ENCODE measurements at regions not wholly inside any gene's neighbourhood (a gene's known extent, or its start where the extent isn't known, plus 50 kb on each side); places are given as distances from the start of the nearest gene placed in this dataset.
"Not testable (repeated sequence)": the region's sequence is repeated elsewhere in the genome, so short reads cannot be mapped to it uniquely, and the experiment has no call there.

DNA sequence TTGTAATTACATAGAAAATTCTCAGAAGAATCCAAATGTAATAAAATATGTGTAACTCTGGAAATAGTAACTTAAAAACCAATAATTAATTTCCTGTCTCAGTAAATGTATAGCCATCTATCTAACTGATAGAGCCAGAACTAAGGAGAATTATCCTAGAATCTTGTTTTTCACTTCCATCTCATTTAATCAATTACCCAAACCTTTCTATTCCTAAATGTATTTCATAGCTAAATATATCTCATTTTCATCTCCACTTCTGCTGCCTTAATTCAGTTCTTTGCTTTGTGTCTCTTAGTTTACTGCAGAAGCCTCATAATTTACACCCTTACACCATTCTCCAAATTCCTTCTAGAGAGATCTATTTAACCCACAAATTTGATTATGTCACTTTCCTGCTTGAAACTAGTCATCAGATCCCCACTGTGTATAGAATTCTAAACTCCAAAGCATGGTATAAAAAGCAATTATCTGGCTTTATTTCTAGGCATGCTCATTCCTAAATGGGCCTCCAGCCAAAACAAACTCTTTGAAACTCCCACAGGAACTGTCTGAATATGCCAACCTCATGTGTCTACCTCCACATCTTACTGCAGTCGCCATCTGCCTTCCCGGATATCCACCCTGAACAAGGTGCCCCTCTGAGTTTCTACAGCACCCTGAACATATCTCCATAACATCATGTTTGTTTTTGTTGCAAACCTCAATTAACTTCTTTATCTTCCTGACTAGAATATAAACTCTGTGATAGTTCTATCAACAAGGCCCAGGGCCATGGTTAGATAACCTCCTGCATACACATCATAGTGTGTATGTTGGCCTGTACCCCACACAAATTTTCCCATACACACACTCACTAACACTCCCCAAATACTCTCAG lies 70.5 kb upstream of the ADTRP start:
- DNase-seq (ENCODE audit: low read depth in 2 of 2): peak; percentile 64 to 82

DNA sequence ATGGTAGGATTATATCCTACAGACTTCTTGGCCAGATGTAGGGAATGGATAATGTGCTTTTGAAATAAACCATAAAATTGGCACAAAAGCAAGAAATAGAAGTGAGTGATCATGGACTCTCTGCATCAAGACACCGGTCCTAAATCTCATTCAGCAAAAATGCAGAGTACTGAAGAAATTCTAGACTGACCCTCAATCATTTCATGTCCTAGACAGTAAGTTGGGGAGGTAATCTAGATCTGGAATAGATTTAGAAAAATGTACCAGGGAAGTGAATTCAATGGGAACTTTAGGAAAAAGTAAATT lies 69.7 kb upstream of the ADTRP start:
- DNase-seq (ENCODE audit: low read depth in 2 of 2): no peak

DNA sequence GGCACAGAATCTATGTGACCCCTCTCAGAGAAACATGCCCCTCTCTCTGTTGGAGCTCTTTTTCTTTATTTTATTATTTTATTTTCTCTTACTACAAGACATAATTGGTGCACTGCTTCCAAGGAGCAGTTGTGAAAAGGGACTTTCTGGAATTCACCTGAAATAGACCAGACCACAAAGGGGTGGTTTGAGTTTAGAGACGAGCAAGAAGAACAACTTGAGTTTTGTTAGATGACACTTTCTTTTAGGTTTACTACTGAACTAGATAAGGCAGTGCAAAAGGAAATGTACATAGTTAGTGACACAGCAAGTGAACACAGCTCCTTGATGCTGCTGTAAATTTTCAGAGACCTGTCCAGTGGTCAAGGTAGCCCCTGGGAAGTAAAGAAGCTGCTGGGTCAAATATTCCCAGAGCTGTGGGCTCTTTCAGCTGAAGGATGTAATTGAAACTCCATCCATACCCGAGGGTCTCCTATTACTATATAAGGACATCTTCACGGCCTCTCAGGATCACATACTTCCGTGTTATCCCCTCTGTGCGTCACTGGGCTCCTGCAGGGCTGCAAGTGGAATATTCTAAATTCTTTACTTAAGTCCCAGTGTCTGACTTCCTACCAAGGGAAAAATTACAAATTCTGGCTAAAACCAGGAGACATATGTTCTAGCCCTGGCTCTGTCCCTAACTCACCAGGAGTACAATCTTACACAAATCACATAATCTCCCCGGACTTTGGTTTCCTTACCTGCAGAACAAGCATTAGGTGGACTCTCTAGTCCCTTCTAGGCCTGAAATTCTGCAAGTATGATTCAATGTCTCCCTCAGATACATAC lies 69.1 kb upstream of the ADTRP start:
- DNase-seq (ENCODE audit: low read depth in 2 of 2): no peak

DNA sequence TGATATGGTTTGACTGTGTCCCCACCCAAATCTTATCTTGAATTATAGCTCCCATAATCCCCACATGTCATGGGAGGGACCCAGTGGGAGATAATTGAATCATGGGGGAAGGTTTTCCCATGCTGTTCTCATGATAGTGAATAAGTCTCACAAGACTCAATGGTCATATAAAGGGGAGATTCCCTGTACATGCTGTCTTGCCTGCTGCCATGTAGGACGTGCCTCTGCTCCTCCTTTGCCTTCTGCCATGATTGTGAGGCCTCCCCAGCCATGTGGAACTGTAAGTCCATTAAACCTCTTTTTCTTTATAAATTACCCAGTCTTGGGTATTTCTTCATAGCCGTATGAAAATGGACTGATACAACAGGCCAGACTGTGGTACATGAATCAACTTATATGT lies 68.5 kb upstream of the ADTRP start:
- DNase-seq (ENCODE audit: low read depth in 2 of 2): not testable (repeated sequence)

DNA sequence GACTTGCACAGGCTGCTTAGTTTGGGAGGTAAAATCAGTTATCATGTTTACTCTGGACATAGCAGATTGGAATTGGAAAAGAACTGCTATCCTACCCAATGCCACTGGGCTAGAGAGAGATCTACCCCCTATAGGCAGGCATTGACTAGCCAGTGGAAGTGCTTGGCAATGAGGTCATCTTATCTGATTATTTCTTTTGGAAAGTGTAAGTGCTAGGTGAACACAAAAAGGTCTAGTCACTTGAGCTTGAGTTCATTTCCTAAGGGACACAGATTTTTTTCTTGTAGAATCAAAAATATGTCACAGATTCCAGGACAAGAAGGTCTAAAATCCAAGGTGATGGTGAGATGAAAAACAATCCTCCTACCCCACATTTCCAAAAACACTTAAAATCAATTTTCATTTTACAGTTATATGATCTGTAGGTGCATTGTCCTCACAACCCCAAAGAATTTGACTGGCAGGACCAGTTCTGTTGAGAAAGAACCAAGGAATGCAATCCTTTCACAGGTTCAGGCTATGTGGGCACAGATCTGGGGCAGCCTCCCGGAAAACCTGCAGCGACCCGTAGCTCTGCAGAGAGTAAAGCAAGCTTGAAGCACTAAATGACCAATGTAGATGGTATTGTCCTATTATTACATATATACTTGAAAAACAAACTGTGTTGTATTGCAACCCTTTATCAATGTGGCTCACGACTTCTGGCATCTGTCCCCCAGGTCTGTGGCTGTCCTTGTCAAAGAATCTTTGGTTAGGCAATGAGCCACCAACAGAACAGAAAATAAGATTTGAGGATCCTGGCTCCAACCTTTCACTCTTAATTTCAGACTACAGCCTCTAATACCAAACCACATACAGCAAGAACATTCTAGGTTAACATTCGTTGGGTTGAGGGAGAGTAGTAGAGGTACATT lies 67.3 kb upstream of the ADTRP start:
- DNase-seq (ENCODE audit: low read depth in 2 of 2): no peak

DNA sequence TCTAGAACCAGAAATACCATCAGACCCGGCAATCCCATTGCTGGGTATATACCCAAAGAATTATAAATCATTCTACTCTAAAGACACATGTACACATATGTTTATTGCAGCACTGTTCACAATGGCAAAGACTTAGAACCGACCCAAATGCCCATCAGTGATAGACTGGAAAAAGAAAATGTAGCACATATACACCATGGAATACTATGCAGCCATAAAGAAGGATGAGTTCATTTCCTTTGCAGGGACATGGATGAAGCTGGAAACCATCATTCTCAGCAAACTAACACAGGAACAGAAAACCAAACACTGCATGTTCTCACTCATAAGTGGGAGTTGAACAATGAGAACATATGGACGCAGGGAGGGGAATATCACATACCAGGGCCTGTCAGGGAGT lies 64.2 kb upstream of the ADTRP start:
- DNase-seq (ENCODE audit: low read depth in 2 of 2): not testable (repeated sequence)

DNA sequence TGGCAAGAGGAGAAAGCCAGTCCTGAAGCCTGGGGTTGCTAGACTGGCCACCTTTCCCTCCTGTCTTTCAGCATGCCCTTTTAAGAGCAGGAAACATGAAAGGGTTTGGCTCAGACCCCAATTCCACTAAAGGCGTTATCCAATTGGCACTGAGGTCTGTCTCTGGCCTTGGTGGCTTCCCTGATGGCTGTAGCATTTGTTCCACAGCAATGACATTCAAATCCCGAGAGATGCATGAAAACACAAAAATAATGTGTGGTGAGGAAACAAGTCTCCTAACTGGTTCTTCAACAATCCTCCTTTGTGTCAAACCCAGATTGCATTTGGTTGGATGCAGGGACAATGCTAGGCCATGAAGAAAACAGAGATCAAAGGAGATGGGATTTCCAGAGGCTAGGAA lies 56.5 kb upstream of the ADTRP start:
- DNase-seq (ENCODE audit: low read depth in 2 of 2): no peak

DNA sequence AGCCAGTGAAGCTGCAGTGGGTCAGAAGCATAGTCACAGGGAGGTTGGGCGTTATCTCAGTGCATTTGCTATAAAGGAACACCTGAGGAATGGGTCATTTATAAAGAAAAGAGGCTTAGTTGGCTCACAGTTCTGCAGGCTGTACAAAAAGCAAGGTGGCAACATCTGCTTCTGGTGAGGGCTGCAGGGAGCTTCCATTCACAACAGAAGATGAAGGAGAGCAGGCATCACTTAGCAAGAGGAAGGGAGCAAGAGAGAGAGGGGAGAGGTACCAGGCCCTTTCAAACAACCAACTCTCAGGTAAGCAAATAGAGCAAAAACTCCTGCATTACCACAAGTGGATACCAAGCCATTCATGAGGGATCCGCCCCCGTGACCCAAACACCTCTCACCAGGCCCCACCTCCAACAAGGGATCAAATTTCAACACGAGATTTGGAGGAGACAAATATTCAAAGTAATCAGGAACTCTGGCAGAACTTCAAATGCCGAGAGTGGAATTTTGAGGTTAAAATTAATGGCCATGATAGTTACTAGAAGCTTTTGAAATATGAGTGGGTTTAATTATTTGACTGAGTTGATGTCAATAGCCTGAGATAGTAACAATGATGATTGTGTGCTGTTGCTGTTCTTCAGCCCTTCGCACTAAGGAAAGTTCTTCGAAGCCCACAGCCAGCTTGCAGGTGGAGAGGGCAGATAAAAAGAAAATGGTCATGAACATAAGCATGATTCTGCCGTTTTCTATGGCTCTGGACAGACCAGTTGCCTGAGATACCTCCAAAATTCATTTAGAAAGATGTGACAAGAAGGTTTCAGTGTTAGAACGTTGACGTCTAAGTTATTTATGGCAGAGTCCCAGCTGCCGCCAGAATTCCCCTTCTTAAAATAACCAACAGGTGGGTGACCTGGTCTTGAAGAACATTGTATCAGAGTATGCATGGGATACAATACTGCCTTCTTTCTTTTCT lies 55.3 kb upstream of the ADTRP start:
- DNase-seq (ENCODE audit: low read depth in 2 of 2): no peak

DNA sequence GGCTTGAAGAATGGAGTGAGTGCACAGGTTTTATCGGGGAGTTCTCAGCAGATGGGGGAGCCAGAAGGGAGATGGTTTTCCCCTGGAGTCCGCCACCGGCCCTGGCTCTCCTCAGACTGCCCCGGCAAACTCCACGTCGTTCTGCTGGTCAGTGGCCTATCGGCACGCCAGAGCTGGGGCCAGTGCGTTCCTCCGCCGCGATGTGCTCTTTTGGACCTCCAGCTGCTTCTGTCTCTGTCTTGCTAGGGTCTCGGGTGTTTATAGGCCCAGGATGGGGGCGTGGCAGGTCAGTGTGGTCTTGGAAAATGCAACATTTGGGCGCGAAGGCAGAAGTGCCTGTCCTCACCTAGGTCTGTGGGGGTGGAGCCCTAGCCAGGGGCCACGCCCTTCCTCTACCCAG lies 53.0 kb upstream of the ADTRP start:
- DNase-seq (ENCODE audit: low read depth in 2 of 2): no peak

DNA sequence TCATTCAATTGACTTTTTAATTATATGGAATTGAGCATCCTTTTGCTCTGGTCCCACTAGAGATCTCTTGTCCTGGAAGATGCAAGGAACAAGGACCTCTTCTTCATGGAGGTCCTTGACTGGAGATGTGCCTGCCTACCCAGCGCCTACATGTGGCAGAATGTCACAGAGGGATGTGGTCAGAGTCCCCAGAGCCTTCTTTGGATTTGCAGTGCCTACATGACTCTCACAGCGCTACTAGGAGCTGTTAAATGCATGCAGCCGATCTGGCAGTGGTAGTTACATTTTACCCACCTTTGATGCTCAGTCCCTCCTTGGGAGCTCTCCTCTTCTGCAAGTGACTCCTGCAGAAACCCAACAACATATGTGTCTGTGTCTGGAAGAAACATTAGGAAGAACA lies 51.9 kb upstream of the ADTRP start:
- no peak for DNase-seq (ENCODE audit: low read depth in 2 of 2)

DNA sequence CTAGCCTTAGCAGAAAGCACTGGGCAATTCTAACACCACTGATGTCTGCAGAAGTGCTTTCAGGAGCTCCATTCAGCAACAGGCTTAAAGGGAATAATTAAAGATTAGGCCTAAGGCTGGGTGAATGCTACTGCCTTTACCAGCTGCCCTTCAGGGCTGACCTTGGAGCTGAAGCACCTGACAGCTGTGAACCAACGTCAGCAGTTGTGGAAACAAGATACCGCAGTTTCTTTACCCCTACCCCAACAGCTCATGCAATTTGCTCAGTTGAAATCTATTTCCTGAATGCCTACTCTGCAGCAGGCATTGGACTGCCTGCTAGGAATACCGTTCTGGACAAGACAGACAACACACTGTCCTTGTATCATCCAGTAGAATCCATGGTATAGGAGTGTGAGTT lies 51.5 kb upstream of the ADTRP start:
- no peak for DNase-seq (ENCODE audit: low read depth in 2 of 2)

DNA sequence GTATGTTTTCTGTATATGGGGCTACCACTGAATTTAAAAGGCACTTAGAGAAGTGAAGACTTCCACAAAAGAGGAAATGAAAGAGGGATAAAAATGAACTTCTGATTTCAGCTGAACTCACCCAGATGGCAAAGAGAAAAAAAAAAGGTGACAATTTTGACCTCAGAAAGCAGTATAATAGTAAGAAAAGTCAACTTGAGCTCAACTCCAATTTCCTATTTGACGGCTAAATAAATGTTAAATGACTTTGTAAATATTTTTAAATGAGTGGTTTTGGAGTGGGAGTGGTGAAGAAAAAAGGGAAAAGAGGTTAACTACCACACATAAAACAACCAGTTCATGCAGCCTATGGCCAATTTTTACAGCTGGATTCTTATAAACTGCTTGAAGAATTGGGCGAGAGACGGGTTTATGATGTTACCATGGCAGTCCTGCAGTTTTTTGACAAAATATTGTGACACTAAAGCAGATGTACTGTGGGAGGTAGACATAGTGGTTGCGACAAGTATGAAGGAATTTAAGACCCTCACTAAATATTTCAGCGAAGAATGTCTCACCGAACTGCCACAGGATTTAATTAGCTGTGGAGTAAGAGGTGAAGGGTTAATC lies 49.8 kb upstream of the ADTRP start:
- DNase-seq (ENCODE audit: low read depth in 2 of 2): no peak

Measured in lung microvascular endothelial cell (primary cell).